IMR-90 (cell line): ENCODE measurements at regions not wholly inside any gene's neighbourhood (a gene's known extent, or its start where the extent isn't known, plus 50 kb on each side); places are given as distances from the start of the nearest gene placed in this dataset.

ENCODE experiments used
- ATAC-seq: fragments of 200-7000 bp; cut with Tn5 transposase; 2 replicates; pipeline ENCODE4 v1.9.1; 2020; ENCODE audit warnings: low read depth, mild to moderate bottlenecking, moderate library complexity
- BruUV-seq: library from RNA; stranded (reverse); fragments of 400-500 nt; replicated peaks from 2 replicates; lab custom pipeline; 2021; lab: Mats Ljungman, UMichigan
- CTCF ChIA-PET: fragments of 300-600 bp; formaldehyde crosslinking; extraction: SDS; loops from one replicate; lab custom pipeline; 2021; ENCODE audit warnings: antibody characterized with exemption; lab: Yijun Ruan, JAX
- POLR2A ChIA-PET: fragments of 300-600 bp; sonication (Branson Sonifier 250); formaldehyde crosslinking; loops from one replicate; lab custom pipeline; 2022; ENCODE audit warnings: antibody characterized with exemption; ENCODE audit not compliant: unreplicated experiment; lab: Charles Lee
- DNase-seq: peaks from one replicate; pipeline ENCODE4 v3.0.0; 2013
- H2AFZ ChIP-seq: replicated peaks from 2 replicates; pipeline ENCODE3; 2013; ENCODE audit warnings: low read length, mild to moderate bottlenecking; ENCODE audit not compliant: poor library complexity
- H2AK5ac ChIP-seq: 2 replicates; pipeline ENCODE4 v1.6.1; 2013; ENCODE audit warnings: low read depth, low read length, inconsistent platforms
- H2AK9ac ChIP-seq: replicated peaks from 2 replicates; pipeline ENCODE3; 2013; ENCODE audit warnings: mild to moderate bottlenecking, low read depth, low read length, moderate library complexity; ENCODE audit not compliant: poor library complexity
- H2BK120ac ChIP-seq: 2 replicates; pipeline ENCODE4 v1.6.1; 2013; ENCODE audit warnings: low read depth, low read length, inconsistent platforms
- H2BK15ac ChIP-seq: 3 replicates; pipeline ENCODE4 v1.6.1; 2013; ENCODE audit warnings: low read depth, low read length, inconsistent platforms
- H2BK20ac ChIP-seq: 2 replicates; pipeline ENCODE4 v1.6.1; 2013; ENCODE audit warnings: low read depth, mild to moderate bottlenecking, inconsistent platforms, low read length, moderate library complexity
- H2BK5ac ChIP-seq: 2 replicates; pipeline ENCODE4 v1.6.1; 2013; ENCODE audit warnings: mild to moderate bottlenecking, low read depth, low read length, inconsistent platforms; ENCODE audit not compliant: poor library complexity, severe bottlenecking
- H3K14ac ChIP-seq: replicated peaks from 2 replicates; pipeline ENCODE4 v1.6.1; 2013; ENCODE audit warnings: low read depth, low read length, inconsistent platforms
- H3K18ac ChIP-seq: 2 replicates; pipeline ENCODE4 v1.6.1; 2013; ENCODE audit warnings: low read depth, low read length, control low read depth
- H3K23ac ChIP-seq: 2 replicates; pipeline ENCODE4 v1.6.1; 2013; ENCODE audit warnings: low read depth, low read length, inconsistent platforms
- H3K27ac ChIP-seq: 2 replicates; pipeline ENCODE4 v1.5.1; 2013; ENCODE audit warnings: mild to moderate bottlenecking, control low read depth, low read length; ENCODE audit not compliant: insufficient read depth
- H3K27me3 ChIP-seq: 2 replicates; pipeline ENCODE4 v1.6.1; 2013; ENCODE audit warnings: low read length; ENCODE audit not compliant: control insufficient read depth, insufficient read depth
- H3K36me3 ChIP-seq: 2 replicates; pipeline ENCODE4 v1.6.1; 2013; ENCODE audit warnings: low read length, mixed read lengths; ENCODE audit not compliant: control insufficient read depth, insufficient read depth
- H3K4ac ChIP-seq: 2 replicates; pipeline ENCODE4 v1.6.1; 2013; ENCODE audit warnings: low read depth, low read length, inconsistent platforms
- H3K4me1 ChIP-seq: 2 replicates; pipeline ENCODE4 v1.6.1; 2013; ENCODE audit warnings: low read length, mixed read lengths; ENCODE audit not compliant: control insufficient read depth, insufficient read depth
- H3K4me2 ChIP-seq: 2 replicates; pipeline ENCODE4 v1.6.1; 2013; ENCODE audit warnings: low read depth, mild to moderate bottlenecking, control low read depth, low read length, moderate library complexity
- H3K4me3 ChIP-seq: 2 replicates; pipeline ENCODE4 v1.5.1; 2013; ENCODE audit warnings: low read depth, mild to moderate bottlenecking, control low read depth, low read length, moderate library complexity; ENCODE audit not compliant: insufficient read depth
- H3K56ac ChIP-seq: 2 replicates; pipeline ENCODE4 v1.6.1; 2013; ENCODE audit warnings: low read length, inconsistent platforms; ENCODE audit not compliant: insufficient read depth; ENCODE audit errors: extremely low read depth
- H3K79me1 ChIP-seq, 2 experiments: 2 replicates each; pipeline ENCODE4 v1.6.1; 2013; ENCODE audit warnings: low read length in 2 of 2, inconsistent platforms in 1 of 2, low read depth in 1 of 2
- H3K9ac ChIP-seq: 2 replicates; pipeline ENCODE4 v1.6.1; 2013; ENCODE audit warnings: low read depth, low read length, control low read depth
- H3K9me1 ChIP-seq: 2 replicates; pipeline ENCODE4 v1.6.1; 2013; ENCODE audit warnings: low read length, inconsistent platforms; ENCODE audit not compliant: insufficient read depth
- H3K9me3 ChIP-seq: 2 replicates; pipeline ENCODE4 v1.6.1; 2013; ENCODE audit warnings: low read length; ENCODE audit not compliant: control insufficient read depth, insufficient read depth
- H4K20me1 ChIP-seq: 2 replicates; pipeline ENCODE4 v1.6.1; 2013; ENCODE audit warnings: low read length, inconsistent platforms; ENCODE audit not compliant: insufficient read depth
- H4K5ac ChIP-seq: 2 replicates; pipeline ENCODE4 v1.6.1; 2013; ENCODE audit warnings: mild to moderate bottlenecking, low read depth, low read length, control low read depth
- H4K8ac ChIP-seq, 2 experiments: 2 replicates each; pipeline ENCODE4 v1.6.1; 2013; ENCODE audit warnings: low read depth in 2 of 2, low read length in 2 of 2, control low read depth in 1 of 2, inconsistent platforms in 1 of 2
- H4K91ac ChIP-seq: 2 replicates; pipeline ENCODE4 v1.6.1; 2013; ENCODE audit warnings: low read depth, low read length, inconsistent platforms; ENCODE audit not compliant: insufficient read depth
- CHD1 ChIP-seq: IDR thresholded peaks from 2 replicates; pipeline ENCODE4 v1.6.1; 2012; ENCODE audit warnings: low read depth, low read length, improper control_type of control experiment
- RFX5 ChIP-seq: IDR thresholded peaks from 2 replicates; pipeline ENCODE4 v1.8.0; 2012; ENCODE audit warnings: low read depth, mild to moderate bottlenecking, low read length, moderate library complexity
- whole genome bisulfite sequencing, 2 experiments: methylation state at CpG; one replicate each; pipeline versions ENCODE4 v1.1.5 to v1.1.7; 2013; ENCODE audit warnings: missing lambda C conversion rate in 2 of 2; ENCODE audit not compliant: insufficient read length in 1 of 2; ENCODE audit errors: extremely low coverage in 2 of 2; 5-methylcytosine and 5-hydroxymethylcytosine counted together
- dilution Hi-C: fragments of 300-500 bp; cut with HindIII; formaldehyde crosslinking; loops from one replicate; pipeline ENCODE4 v1.14.3; 2018; ENCODE audit warnings: low sequenced_read_pairs; ENCODE audit not compliant: unreplicated experiment
- in situ Hi-C: fragments of 300-500 bp; cut with MboI; formaldehyde crosslinking; loops from 3 replicates; pipeline ENCODE4 v1.14.3; 2019; ENCODE audit warnings: low sequenced_read_pairs, inconsistent platforms, mixed read lengths
- intact Hi-C: fragments of 100-400 bp; cut with micrococcal nuclease; formaldehyde crosslinking; loops from 2 replicates; pipeline ENCODE4 v1.10.0; 2022
- TF ChIP-seq, protein P1 (sequence below): fragments of 150-350 bp; IDR thresholded peaks from 2 replicates; pipeline ENCODE4 v1.6.1; 2016; ENCODE audit warnings: low read depth, mild to moderate bottlenecking, low read length, moderate library complexity, borderline replicate concordance

GRCh38 chr10:128219295-128219694 lies 93.1 kb upstream of the MKI67 start:
- Histone ChIP-seq H3K4me3 (no peak overlapping the region), H2AFZ (no peak overlapping the region), H3K4me1 (no peaks in the 10 kb centered on the region), H4K8ac (no peak overlapping the region), H4K5ac (no peak overlapping the region), H2BK5ac (no peak overlapping the region), H3K79me1 (no peaks in the 10 kb centered on the region), H4K20me1 (no peaks in the 10 kb centered on the region), H2AK9ac (no peak overlapping the region), H3K56ac (no peak overlapping the region), H3K14ac (no peak overlapping the region), H3K4ac (no peak overlapping the region), H3K4me2 (no peak overlapping the region), H3K23ac (no peak overlapping the region), H2AK5ac (no peak overlapping the region), H2BK20ac (no peak overlapping the region), H3K36me3 (no peaks in the 10 kb centered on the region), H3K27me3 (no peaks in the 10 kb centered on the region), H4K91ac (no peak overlapping the region), H3K27ac (no peak overlapping the region), H2BK15ac (no peak overlapping the region), H3K9me3 (no peaks in the 10 kb centered on the region; the same call in 1 of the 2 replicates), H3K9me1 (no peaks in the 10 kb centered on the region), H3K9ac (no peak overlapping the region), H3K18ac (no peak overlapping the region), H2BK120ac (no peak overlapping the region)
- ChIA-PET POLR2A (no interaction called here), CTCF (no interaction called here)
- no peak for DNase-seq
- TF ChIP-seq, protein P1, sequence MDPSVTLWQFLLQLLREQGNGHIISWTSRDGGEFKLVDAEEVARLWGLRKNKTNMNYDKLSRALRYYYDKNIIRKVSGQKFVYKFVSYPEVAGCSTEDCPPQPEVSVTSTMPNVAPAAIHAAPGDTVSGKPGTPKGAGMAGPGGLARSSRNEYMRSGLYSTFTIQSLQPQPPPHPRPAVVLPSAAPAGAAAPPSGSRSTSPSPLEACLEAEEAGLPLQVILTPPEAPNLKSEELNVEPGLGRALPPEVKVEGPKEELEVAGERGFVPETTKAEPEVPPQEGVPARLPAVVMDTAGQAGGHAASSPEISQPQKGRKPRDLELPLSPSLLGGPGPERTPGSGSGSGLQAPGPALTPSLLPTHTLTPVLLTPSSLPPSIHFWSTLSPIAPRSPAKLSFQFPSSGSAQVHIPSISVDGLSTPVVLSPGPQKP, result no peak
- TF ChIP-seq RFX5 (no peak), CHD1 (no peak)
- ATAC-seq, result no peak
- no TSS peak for BruUV-seq
- WGBS, 2 experiments, result no CpG with 5 or more reads among the region's 1 CpG
- dilution Hi-C loops (no loop called here), intact Hi-C loops (no loop called here), in situ Hi-C loops (loop anchor here (10.0 kb wide), 1 partner anchor 1756 kb away; no protein-coding TSS in a partner anchor)
